ENCODE measurements at regions not wholly inside any gene's neighbourhood (a gene's known extent, or its start where the extent isn't known, plus 50 kb on each side); places are given as distances from the start of the nearest gene placed in this dataset.
A peak's percentile ranks its signal among the peaks of the same experiment; 100 is the strongest.

GRCh38 chr2:16561676-16562075, 104.0 kb downstream of the CYRIA start:
- no peak for DNase-seq

GRCh38 chr2:16561251-16561650, 104.4 kb downstream of the CYRIA start:
- no peak for DNase-seq

- DNase-seq = no peak
These were observed 106.2 kb downstream of the CYRIA start for GRCh38 chr2:16559278-16560067.

GRCh38 chr2:16554060-16554583, 111.5 kb downstream of the CYRIA start:
- no peak for DNase-seq

- DNase-seq = peak in 1 of 2 experiments; percentile 43
These were observed 112.4 kb downstream of the CYRIA start for GRCh38 chr2:16553226-16553625.

GRCh38 chr2:16552202-16552601, 113.4 kb downstream of the CYRIA start:
- no peak for DNase-seq

- DNase-seq = no peak
These were observed 117.6 kb downstream of the CYRIA start for GRCh38 chr2:16548036-16548435.

- DNase-seq = no peak
These were observed 119.4 kb downstream of the CYRIA start for GRCh38 chr2:16546128-16546754.

GRCh38 chr2:16538707-16539106, 126.9 kb downstream of the CYRIA start:
- no peak for DNase-seq

GRCh38 chr2:16537347-16537746, 128.3 kb downstream of the CYRIA start:
- no peak for DNase-seq

- no peak for DNase-seq
These were observed 139.4 kb downstream of the CYRIA start for GRCh38 chr2:16526193-16526592.

- no peak for DNase-seq
These were observed 140.3 kb downstream of the CYRIA start for GRCh38 chr2:16525265-16525887.

- no peak for DNase-seq
These were observed 141.9 kb downstream of the CYRIA start for GRCh38 chr2:16523711-16524110.

GRCh38 chr2:16522031-16522831, 143.4 kb downstream of the CYRIA start:
- DNase-seq = no peak

GRCh38 chr2:16520891-16521290, 144.7 kb downstream of the CYRIA start:
- no peak for DNase-seq

GRCh38 chr2:16515696-16516095, 149.9 kb downstream of the CYRIA start:
- no peak for DNase-seq

GRCh38 chr2:16513626-16514025, 152.0 kb downstream of the CYRIA start:
- DNase-seq = no peak

- DNase-seq = no peak
These were observed 154.6 kb downstream of the CYRIA start for GRCh38 chr2:16511041-16511440.

- no peak for DNase-seq
These were observed 156.6 kb downstream of the CYRIA start for GRCh38 chr2:16509042-16509441.

GRCh38 chr2:16508490-16508851, 157.2 kb downstream of the CYRIA start:
- no peak for DNase-seq

GRCh38 chr2:16507655-16508489, 157.8 kb downstream of the CYRIA start:
- peak; percentile 41 to 55 for DNase-seq

GRCh38 chr2:16506366-16506765, 159.3 kb downstream of the CYRIA start:
- DNase-seq = no peak
